SK-N-SH treated with all-trans-retinoic acid at 6 μM for 48 hours (cell line): ENCODE measurements at regions not wholly inside any gene's neighbourhood (a gene's known extent, or its start where the extent isn't known, plus 50 kb on each side); places are given as distances from the start of the nearest gene placed in this dataset.

Experiments
- ATAC-seq: fragments of 200-7000 bp; cut with Tn5 transposase; 3 replicates; pipeline ENCODE4 v1.9.1; 2020; ENCODE audit warnings: mild to moderate bottlenecking, moderate library complexity
- ARNTL ChIP-seq: fragments of 450-650 bp; formaldehyde crosslinking; IDR thresholded peaks from 2 replicates; pipeline ENCODE4 v1.5.0; 2020; ENCODE audit warnings: low read depth, mild to moderate bottlenecking, moderate library complexity, borderline replicate concordance
- BACH2 ChIP-seq: fragments of 250-450 bp; sonication (Bioruptor Pico); IDR thresholded peaks from 2 replicates; pipeline ENCODE4 v1.9.0; 2021; ENCODE audit warnings: mild to moderate bottlenecking, borderline replicate concordance
- CSDC2 ChIP-seq: fragments of 250-450 bp; sonication (Bioruptor Pico); IDR thresholded peaks from 2 replicates; pipeline ENCODE4 v1.5.0; 2020; ENCODE audit warnings: mild to moderate bottlenecking, moderate library complexity
- ESRRG ChIP-seq: fragments of 250-450 bp; sonication (Bioruptor Pico); IDR thresholded peaks from 2 replicates; pipeline ENCODE4 v1.6.1; 2021; ENCODE audit warnings: mild to moderate bottlenecking
- OSR1 ChIP-seq: fragments of 250-450 bp; sonication (Bioruptor Pico); IDR thresholded peaks from 2 replicates; pipeline ENCODE4 v1.8.0; 2022; ENCODE audit warnings: moderate library complexity, mild to moderate bottlenecking, inconsistent platforms
- PPARA ChIP-seq: fragments of 250-450 bp; sonication (Bioruptor Pico); IDR thresholded peaks from 2 replicates; pipeline ENCODE4 v1.5.0; 2020; ENCODE audit warnings: mild to moderate bottlenecking, borderline replicate concordance
- RARB ChIP-seq: fragments of 250-450 bp; sonication (Bioruptor Pico); IDR thresholded peaks from 2 replicates; pipeline ENCODE4 v1.8.0; 2021; ENCODE audit warnings: mild to moderate bottlenecking, moderate library complexity
- SNAI2 ChIP-seq: fragments of 250-450 bp; sonication (Bioruptor Pico); IDR thresholded peaks from 2 replicates; pipeline ENCODE4 v1.5.0; 2020; ENCODE audit warnings: mild to moderate bottlenecking, moderate library complexity
- TCF4 ChIP-seq: fragments of 250-450 bp; sonication (Bioruptor Pico); IDR thresholded peaks from 2 replicates; pipeline ENCODE4 v1.8.0; 2021; ENCODE audit warnings: mild to moderate bottlenecking, moderate library complexity, borderline replicate concordance
- TOX ChIP-seq: fragments of 250-450 bp; sonication (Bioruptor Pico); IDR thresholded peaks from 2 replicates; pipeline ENCODE4 v1.8.0; 2021; ENCODE audit warnings: mild to moderate bottlenecking, moderate library complexity, borderline replicate concordance
- ZC3H10 ChIP-seq: fragments of 250-450 bp; sonication (Bioruptor Pico); IDR thresholded peaks from 2 replicates; pipeline ENCODE4 v1.5.1; 2021; ENCODE audit warnings: mild to moderate bottlenecking, moderate library complexity
- ZFP3 ChIP-seq: fragments of 250-450 bp; sonication (Bioruptor Pico); IDR thresholded peaks from 2 replicates; pipeline ENCODE4 v1.5.0; 2020; ENCODE audit warnings: mild to moderate bottlenecking, moderate library complexity
- ZFP30 ChIP-seq: fragments of 450-650 bp; formaldehyde crosslinking; IDR thresholded peaks from 2 replicates; pipeline ENCODE4 v1.5.0; 2022; ENCODE audit warnings: mild to moderate bottlenecking, moderate library complexity
- ZNF565 ChIP-seq: fragments of 450-650 bp; formaldehyde crosslinking; conservative IDR thresholded peaks from 2 replicates; pipeline ENCODE4 v1.5.0; 2020; ENCODE audit warnings: low read depth, mild to moderate bottlenecking, moderate library complexity
- ZNF70 ChIP-seq: fragments of 450-650 bp; formaldehyde crosslinking; IDR thresholded peaks from 2 replicates; pipeline ENCODE4 v1.5.0; 2020; ENCODE audit warnings: mild to moderate bottlenecking, moderate library complexity
- ZNF8 ChIP-seq: fragments of 450-650 bp; formaldehyde crosslinking; IDR thresholded peaks from 2 replicates; pipeline ENCODE4 v1.5.0; 2020; ENCODE audit warnings: mild to moderate bottlenecking, moderate library complexity
- TF ChIP-seq, protein P1 (sequence below): fragments of 250-450 bp; sonication (Bioruptor Pico); IDR thresholded peaks from 2 replicates; pipeline ENCODE4 v1.5.1; 2020; ENCODE audit warnings: low read depth, mild to moderate bottlenecking, moderate library complexity
- TF ChIP-seq, protein P2 (sequence below): fragments of 250-450 bp; sonication (Bioruptor Pico); IDR thresholded peaks from 2 replicates; pipeline ENCODE4 v1.5.1; 2021; ENCODE audit warnings: mild to moderate bottlenecking, moderate library complexity
- TF ChIP-seq, protein P3 (sequence below): fragments of 250-450 bp; sonication (Bioruptor Pico); IDR thresholded peaks from 2 replicates; pipeline ENCODE4 v1.8.0; 2020; ENCODE audit warnings: mild to moderate bottlenecking, moderate library complexity, borderline replicate concordance
- TF ChIP-seq, protein P4 (sequence below): fragments of 250-450 bp; sonication (Bioruptor Pico); IDR thresholded peaks from 2 replicates; pipeline ENCODE4 v1.8.0; 2021; ENCODE audit warnings: low read depth, mild to moderate bottlenecking, moderate library complexity, borderline replicate concordance
- TF ChIP-seq, protein P5 (sequence below): fragments of 250-450 bp; sonication (Bioruptor Pico); IDR thresholded peaks from 2 replicates; pipeline ENCODE4 v1.5.0; 2020; ENCODE audit warnings: mild to moderate bottlenecking, moderate library complexity

DNA sequence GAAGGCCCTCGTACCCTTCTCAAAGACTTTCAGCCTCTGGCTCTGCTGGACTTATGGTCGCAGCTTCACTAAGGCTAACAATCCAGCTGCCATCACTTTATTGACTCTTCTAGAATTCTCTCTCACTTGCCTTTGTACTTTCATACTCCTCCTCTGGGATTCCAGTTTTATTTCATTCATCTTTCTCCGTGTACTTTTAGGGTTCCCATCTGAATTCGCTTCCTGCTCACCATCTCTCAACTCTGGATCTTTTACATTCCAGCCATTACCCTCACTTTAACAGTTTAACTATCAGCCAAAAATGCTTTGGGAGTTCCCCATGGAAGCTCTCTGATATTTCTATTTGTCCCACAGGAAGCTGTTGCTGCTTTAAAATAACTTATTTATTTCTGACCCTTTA, 149.3 kb upstream of the KL start (continued):
- TF ChIP-seq, protein P1, sequence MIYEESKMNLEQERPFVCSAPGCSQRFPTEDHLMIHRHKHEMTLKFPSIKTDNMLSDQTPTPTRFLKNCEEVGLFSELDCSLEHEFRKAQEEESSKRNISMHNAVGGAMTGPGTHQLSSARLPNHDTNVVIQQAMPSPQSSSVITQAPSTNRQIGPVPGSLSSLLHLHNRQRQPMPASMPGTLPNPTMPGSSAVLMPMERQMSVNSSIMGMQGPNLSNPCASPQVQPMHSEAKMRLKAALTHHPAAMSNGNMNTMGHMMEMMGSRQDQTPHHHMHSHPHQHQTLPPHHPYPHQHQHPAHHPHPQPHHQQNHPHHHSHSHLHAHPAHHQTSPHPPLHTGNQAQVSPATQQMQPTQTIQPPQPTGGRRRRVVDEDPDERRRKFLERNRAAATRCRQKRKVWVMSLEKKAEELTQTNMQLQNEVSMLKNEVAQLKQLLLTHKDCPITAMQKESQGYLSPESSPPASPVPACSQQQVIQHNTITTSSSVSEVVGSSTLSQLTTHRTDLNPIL = no peak
- TF ChIP-seq TOX = no peak

DNA sequence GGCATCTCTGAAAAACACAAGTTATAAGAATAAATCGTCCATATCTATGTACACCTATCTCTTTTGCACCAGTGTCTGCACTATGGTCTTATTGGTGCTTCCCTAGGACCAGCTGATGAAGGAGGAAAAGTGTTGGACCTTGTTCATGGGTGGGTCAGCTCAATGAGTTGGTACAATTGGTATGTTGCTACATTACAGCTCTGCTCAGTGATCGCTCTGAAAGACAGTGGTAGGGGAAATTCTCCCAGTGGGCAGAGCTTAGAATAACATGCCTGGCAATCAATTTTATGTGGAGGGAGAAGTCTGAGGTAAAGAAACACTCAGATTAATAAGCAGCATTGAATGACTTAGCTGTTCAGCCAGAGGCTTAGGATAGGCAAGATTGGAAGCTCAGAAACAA, 138.7 kb upstream of the KL start:
- ATAC-seq = no peak
- TF ChIP-seq OSR1 (CRISPR knock-in tag) = no peak
- no peak for TF ChIP-seq ARNTL (CRISPR knock-in tag)
- no peak for TF ChIP-seq ZNF8 (CRISPR knock-in tag)
- TF ChIP-seq ZNF565 (CRISPR knock-in tag) = no peak
- TF ChIP-seq PPARA (CRISPR knock-in tag) = no peak
- no peak for TF ChIP-seq ZFP3 (CRISPR knock-in tag)
- TF ChIP-seq TCF4 = no peak
- TF ChIP-seq, protein P2, sequence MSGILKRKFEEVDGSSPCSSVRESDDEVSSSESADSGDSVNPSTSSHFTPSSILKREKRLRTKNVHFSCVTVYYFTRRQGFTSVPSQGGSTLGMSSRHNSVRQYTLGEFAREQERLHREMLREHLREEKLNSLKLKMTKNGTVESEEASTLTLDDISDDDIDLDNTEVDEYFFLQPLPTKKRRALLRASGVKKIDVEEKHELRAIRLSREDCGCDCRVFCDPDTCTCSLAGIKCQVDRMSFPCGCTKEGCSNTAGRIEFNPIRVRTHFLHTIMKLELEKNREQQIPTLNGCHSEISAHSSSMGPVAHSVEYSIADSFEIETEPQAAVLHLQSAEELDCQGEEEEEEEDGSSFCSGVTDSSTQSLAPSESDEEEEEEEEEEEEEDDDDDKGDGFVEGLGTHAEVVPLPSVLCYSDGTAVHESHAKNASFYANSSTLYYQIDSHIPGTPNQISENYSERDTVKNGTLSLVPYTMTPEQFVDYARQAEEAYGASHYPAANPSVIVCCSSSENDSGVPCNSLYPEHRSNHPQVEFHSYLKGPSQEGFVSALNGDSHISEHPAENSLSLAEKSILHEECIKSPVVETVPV (CRISPR knock-in tag) = no peak
- TF ChIP-seq ZNF70 (CRISPR knock-in tag) = no peak
- TF ChIP-seq ZFP30 (CRISPR knock-in tag) = no peak
- no peak for TF ChIP-seq ZC3H10 (CRISPR knock-in tag)
- no peak for TF ChIP-seq CSDC2 (CRISPR knock-in tag)
- TF ChIP-seq TOX = no peak

DNA sequence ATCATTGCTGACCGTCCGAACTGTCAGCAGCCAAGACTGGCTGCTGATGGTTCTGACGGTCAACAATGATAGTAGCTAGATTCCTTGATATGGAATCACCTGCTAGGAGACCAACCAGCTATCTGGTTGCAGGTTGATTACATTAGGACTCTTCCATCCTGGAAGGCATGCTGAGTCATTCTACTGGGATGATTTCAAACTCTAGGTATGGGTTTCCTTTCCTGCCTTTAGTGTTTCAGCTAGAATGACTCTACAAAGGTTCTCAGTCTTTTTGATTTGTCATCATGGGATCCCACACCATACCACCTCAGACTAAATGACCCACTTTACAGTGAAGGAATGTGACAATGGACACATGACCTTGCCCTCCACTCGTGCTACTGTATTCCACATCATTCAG, 138.1 kb upstream of the KL start:
- ATAC-seq = no peak
- no peak for TF ChIP-seq ZNF565 (CRISPR knock-in tag)
- no peak for TF ChIP-seq PPARA (CRISPR knock-in tag)
- no peak for TF ChIP-seq SNAI2 (CRISPR knock-in tag)
- TF ChIP-seq ZNF70 (CRISPR knock-in tag) = no peak
- no peak for TF ChIP-seq BACH2 (CRISPR knock-in tag)
- no peak for TF ChIP-seq ESRRG (CRISPR knock-in tag)
- no peak for TF ChIP-seq RARB (CRISPR knock-in tag)
- TF ChIP-seq, protein P3, sequence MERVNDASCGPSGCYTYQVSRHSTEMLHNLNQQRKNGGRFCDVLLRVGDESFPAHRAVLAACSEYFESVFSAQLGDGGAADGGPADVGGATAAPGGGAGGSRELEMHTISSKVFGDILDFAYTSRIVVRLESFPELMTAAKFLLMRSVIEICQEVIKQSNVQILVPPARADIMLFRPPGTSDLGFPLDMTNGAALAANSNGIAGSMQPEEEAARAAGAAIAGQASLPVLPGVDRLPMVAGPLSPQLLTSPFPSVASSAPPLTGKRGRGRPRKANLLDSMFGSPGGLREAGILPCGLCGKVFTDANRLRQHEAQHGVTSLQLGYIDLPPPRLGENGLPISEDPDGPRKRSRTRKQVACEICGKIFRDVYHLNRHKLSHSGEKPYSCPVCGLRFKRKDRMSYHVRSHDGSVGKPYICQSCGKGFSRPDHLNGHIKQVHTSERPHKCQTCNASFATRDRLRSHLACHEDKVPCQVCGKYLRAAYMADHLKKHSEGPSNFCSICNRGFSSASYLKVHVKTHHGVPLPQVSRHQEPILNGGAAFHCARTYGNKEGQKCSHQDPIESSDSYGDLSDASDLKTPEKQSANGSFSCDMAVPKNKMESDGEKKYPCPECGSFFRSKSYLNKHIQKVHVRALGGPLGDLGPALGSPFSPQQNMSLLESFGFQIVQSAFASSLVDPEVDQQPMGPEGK (CRISPR knock-in tag) = no peak
- TF ChIP-seq OSR1 (CRISPR knock-in tag) = no peak

DNA sequence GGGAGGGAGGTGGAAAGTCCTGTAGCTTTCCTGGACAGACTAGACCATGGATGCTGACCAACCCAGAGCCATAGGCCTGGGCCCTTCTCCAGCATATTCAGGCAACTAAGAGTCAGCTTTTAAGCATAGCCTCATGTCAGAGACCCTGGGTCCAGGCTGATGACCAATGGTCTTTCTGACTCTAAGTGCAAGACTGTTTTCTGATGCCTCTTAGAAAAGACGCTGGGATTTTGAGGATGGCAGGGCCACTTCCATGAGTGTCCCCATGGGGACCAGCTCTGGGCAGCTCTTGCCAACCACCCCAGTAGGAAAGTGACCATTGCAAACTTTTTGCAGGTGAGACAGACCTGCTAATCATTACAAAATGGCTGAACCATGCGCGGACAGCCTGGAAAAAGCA, 135.6 kb upstream of the KL start:
- TF ChIP-seq ZFP30 (CRISPR knock-in tag) = no peak
- no peak for ATAC-seq

DNA sequence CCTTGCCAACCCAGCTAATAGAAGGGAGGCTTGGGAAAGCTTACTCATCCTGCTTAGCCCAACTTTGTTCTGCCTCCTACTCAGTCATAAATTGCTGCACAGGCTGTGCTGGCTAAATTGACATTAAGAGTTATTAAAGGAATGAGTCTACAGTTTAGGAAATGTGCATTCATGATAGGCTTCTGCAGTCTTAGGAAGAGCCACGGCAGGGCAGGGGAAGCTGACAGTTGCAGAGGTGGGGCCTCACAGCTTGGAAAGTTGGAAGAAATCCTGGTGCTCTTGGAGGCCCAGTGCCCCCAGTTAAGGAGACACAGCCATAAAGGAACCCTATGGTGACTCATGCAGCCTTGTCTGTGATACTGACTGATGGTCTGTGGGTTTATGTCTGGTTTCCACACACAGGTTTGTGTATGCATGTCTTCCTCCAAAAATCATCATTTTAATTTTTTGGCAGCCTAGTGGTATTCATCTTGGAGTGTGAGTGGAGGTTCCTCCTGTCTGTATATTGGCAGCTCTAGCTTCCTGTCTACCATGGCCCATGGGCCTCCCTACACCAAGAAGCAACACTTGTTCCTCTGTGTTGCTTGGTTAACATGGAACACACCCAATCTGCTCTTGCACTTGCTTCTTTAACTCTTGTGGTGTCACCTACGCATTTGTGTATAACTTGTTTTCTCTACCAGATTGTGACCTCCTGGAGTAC, 135.0 kb upstream of the KL start:
- ATAC-seq = peak; percentile 79
- TF ChIP-seq ESRRG (CRISPR knock-in tag) (no peak), ZNF70 (CRISPR knock-in tag) (no peak), TCF4 (no peak), ZC3H10 (CRISPR knock-in tag) (no peak), ZFP3 (CRISPR knock-in tag) (no peak), SNAI2 (CRISPR knock-in tag) (no peak), CSDC2 (CRISPR knock-in tag) (no peak), ZNF565 (CRISPR knock-in tag) (no peak), TOX (no peak)
- TF ChIP-seq, protein P3 (CRISPR knock-in tag) = no peak
- TF ChIP-seq, protein P4, sequence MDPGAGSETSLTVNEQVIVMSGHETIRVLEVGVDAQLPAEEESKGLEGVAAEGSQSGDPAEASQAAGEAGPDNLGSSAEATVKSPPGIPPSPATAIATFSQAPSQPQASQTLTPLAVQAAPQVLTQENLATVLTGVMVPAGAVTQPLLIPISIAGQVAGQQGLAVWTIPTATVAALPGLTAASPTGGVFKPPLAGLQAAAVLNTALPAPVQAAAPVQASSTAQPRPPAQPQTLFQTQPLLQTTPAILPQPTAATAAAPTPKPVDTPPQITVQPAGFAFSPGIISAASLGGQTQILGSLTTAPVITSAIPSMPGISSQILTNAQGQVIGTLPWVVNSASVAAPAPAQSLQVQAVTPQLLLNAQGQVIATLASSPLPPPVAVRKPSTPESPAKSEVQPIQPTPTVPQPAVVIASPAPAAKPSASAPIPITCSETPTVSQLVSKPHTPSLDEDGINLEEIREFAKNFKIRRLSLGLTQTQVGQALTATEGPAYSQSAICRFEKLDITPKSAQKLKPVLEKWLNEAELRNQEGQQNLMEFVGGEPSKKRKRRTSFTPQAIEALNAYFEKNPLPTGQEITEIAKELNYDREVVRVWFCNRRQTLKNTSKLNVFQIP (CRISPR knock-in tag) = no peak
- TF ChIP-seq, protein P5, sequence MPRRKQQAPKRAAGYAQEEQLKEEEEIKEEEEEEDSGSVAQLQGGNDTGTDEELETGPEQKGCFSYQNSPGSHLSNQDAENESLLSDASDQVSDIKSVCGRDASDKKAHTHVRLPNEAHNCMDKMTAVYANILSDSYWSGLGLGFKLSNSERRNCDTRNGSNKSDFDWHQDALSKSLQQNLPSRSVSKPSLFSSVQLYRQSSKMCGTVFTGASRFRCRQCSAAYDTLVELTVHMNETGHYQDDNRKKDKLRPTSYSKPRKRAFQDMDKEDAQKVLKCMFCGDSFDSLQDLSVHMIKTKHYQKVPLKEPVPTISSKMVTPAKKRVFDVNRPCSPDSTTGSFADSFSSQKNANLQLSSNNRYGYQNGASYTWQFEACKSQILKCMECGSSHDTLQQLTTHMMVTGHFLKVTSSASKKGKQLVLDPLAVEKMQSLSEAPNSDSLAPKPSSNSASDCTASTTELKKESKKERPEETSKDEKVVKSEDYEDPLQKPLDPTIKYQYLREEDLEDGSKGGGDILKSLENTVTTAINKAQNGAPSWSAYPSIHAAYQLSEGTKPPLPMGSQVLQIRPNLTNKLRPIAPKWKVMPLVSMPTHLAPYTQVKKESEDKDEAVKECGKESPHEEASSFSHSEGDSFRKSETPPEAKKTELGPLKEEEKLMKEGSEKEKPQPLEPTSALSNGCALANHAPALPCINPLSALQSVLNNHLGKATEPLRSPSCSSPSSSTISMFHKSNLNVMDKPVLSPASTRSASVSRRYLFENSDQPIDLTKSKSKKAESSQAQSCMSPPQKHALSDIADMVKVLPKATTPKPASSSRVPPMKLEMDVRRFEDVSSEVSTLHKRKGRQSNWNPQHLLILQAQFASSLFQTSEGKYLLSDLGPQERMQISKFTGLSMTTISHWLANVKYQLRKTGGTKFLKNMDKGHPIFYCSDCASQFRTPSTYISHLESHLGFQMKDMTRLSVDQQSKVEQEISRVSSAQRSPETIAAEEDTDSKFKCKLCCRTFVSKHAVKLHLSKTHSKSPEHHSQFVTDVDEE (CRISPR knock-in tag) = no peak
- TF ChIP-seq, protein P1 = no peak
